NCI-H1092 treated with DMSO at 0.1 percent for 48 hours (cell line): ENCODE measurements at regions not wholly inside any gene's neighbourhood (a gene's known extent, or its start where the extent isn't known, plus 50 kb on each side); places are given as distances from the start of the nearest gene placed in this dataset.
"Not testable (repeated sequence)": the region's sequence is repeated elsewhere in the genome, so short reads cannot be mapped to it uniquely, and the experiment has no call there.

ENCODE experiments used
- DNase-seq: peaks from one replicate; lab custom pipeline; 2025; lab: John Stamatoyannopoulos, UW

DNA sequence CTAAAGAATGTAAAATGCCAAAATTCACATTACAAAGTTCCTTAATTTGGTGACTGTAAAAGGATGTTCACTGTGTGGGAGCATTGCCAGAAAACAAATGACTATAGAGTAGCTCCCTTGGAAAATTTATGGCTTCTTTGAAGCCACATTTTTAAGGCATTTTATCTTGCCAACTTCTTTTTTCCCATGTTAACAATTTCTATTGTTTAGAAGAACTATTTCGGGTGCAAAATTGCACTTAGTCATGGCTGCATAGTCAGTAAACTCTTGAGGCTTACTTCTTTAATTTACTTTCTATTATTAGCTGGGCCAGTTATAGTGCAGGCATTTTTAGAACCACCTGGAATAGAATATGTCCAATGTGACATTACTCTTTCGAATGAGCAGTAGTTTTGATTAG lies 515.3 kb downstream of the JRKL start:
- DNase-seq, result no peak

DNA sequence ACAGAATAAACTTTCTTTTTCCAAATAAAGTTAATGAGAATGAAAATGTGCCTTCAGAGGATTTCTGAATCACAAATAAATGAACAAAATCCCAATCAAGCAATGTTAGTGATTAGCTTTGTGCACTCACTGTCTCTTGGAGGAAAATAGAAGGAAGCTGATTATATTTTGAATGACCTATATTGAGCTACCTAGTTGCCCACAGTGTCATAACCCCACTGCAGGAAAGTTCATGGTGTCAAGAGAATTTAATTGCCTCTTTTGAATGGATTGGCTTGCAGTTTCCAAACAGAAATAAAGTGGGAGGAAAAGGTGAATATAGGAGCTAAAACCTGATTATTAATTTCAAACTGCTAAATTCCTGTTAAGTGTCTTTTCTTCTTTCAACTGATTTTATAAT lies 515.9 kb downstream of the JRKL start:
- DNase-seq, result no peak

DNA sequence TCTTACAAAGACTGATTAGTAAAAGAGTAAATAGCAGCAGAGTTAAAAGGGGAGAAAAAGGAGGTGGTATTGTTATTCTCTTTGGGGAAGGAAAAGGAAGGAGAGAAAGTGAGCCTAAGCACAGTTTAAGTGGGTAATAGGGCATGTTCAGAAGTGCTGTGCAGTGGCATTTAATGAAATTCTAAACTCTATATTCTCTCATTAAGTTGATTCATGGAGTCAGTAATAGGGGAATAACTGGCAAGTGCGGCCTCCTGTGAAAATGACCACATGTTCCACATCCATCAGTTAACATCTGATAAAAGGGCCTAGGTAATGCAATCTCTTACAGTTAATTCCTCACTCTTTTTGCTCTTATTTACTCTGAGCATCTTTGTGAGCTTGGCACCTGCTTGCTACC lies 516.7 kb downstream of the JRKL start:
- DNase-seq, result no peak

DNA sequence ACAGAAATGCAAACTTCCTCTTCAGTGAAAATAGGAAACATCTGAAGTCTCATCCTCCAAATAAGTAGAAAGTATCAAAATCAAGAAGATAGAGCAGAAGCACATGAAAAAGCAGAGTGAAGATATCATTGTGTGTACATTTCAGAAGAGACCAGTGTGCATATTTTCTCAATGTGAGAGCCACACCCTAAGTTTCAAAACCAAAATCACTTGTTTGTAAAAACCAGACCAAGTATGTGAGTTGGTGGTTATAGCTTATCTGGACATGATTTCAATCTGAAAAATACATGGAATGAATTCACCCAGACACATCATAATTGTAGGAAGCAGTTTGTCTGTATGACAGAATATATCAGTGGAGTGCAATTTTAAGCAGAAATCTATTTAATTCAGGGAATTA lies 536.0 kb downstream of the JRKL start:
- DNase-seq, result no peak

DNA sequence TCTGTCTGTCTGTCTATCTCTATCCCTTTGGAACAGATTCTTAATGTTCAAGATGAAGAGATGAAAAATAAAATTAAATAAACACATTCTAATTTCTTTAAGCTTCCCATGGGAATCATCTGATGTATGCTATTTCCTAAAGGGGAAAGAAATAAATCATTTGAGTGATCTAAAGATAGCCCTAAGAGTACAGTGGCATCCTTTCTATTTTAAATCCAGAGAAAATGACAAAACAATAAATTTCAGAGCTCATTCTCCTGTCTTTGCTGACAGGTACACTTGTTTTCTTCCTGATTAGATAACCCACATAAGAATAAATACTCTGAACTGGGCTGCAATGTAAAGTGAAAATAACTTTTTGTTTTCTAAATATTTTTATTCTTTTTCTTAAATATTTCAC lies 550.4 kb downstream of the JRKL start:
- DNase-seq, result no peak

DNA sequence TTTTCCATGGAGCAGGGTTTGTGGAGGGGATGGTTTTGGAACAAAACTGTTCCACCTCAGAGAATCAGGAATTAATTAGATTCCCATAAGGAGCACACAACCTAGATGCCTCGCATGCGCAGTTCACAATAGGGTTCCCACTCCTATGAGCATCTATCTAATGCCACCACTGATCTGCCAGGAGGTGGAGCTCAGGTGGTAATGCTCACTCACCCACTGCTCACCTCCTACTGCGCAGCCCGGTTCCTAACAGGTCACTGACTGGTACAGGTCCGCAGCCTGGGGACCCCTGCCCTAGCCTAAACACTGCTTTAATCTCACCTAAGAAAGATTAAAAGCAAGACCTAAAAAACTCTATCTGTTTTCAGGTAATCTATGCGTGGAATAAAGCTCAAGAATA lies 553.0 kb downstream of the JRKL start:
- no peak for DNase-seq

DNA sequence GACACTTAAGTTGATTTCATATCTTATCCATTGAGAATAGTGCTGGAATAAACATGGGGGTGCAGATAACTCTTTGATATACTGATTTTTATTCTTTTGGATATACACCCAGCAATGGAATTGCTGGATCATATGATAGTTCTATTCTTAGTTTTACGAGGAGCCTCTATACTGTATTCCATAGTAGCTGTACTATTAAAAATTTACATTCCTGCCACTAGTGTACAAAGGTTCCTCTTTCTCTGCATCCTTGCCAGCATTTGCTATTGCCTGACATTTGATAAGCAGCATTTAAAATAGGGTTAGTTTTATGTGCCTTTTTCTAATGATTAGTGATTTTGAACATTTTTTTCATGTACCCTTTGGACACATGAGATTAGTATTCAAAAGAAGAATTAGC lies 554.2 kb downstream of the JRKL start:
- no peak for DNase-seq

DNA sequence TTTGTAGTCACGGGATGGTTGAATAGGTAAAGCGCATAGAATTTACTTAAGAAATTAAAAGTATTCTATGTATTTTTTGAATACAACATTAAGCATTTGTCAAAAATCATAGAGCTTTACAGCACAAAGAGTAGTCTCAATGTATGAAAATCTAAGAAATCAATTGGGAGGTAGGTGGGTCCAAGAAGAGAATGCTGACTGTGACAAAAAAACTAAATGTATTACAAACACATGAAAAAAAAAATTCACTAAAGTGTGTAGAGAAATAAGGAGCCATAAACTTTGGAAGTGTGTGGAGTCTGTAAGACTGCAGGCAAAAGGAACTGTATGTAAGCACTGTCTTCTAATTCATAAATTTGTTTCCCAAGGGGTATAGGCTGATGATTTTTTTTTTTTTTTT lies 558.3 kb downstream of the JRKL start:
- no peak for DNase-seq

DNA sequence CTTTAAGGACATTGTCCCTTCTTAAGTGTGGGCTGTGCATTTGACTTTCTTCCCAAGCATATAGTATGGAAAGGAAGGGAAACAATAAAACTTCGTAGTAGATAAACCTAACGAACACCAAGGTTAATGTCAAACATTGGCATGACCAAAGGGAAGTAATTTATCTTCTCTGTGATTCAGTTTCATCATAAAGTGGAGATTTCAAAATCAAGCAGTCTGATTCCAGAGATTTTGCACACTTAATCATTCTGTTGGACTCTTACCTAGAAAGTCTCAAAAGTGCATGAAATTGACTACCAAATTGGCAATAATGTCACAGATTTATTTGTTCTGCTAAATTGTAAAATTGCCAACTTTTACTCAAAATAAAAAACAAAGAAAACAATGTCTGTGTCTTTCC lies 559.7 kb downstream of the JRKL start:
- DNase-seq, result no peak

DNA sequence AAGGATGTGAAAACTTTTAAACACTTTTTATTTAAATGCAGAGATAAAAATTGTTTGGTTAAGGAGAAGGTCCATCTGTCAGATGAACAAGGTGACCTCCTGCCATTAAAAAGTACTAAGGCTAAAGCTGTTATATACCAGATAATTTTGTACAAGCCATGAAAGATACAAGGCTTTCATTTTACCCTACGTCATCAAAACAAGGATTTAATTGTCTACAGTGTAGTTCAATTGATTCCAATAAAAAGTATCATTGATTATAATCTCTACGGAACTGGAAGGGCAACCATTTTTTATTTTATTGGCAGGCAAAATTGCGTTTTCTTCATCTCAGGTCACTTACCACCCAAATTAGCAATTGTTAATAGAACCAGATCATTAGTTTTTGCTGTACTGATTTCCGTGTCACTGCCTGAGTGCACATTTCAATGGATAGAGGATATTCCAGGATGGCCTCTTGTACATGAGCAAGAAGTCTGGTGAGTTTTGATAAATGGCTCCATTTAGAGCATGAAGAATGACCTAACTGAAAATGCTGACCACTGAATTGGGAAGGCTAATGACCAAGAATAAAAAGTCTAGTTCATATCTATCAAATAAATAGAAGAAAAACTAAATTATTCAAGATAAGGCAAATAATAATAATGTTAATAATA lies 564.9 kb downstream of the JRKL start:
- no peak for DNase-seq

DNA sequence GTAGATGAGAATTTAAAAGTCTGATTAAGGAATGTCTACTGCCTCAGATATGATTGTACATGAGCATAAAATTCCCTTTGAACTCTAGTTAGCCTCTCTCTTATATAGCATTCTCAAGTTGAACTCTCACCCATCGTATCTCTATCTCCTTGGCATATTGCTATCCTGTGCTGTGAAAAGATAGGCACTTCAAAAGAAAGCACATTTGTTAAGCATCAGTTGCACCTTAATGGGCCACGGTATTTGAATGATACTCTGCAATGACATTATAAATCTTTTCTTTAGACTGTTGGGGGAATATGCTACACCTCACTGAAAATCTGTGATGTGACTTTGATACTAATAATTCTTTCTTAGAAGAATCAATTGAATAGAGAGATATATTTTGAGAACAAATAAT lies 570.7 kb downstream of the JRKL start:
- no peak for DNase-seq

DNA sequence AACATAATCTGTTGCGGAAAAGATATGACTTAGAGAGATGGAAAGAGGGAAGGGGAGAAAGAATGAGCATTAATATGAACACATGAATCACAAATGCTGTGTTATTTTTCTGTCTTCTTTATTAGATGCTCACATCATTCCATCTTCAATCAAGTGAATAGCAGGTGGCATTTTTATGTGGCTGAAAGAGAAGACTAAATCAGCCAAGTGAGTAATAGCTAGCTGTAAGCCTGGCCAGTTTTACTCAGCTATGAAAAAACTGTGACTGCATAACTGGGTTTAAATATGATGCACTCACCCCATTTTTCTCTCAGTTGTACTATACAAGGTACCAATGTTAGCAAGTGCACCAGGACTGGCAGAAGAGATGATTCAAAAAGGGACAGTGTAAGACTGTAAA lies 571.1 kb downstream of the JRKL start:
- no peak for DNase-seq

DNA sequence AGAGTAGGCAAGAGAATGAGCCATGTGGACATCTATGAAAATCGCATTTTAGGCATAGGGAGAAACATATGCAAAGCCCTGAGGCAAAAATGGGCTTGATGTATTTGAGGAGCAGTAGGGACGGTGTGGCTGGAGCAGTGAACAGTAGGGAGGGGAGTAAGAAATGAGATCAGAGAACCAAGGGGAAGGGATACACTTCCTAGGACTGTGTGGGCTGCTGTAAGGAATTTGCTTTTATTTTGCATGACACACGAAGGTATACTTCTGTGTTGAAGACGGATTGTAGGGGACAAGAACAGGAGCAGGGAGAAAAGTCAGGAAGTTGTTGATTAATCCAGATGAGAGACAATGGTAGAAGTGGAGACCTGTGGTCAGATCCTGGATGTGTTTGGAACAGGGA lies 572.1 kb downstream of the JRKL start:
- no peak for DNase-seq

DNA sequence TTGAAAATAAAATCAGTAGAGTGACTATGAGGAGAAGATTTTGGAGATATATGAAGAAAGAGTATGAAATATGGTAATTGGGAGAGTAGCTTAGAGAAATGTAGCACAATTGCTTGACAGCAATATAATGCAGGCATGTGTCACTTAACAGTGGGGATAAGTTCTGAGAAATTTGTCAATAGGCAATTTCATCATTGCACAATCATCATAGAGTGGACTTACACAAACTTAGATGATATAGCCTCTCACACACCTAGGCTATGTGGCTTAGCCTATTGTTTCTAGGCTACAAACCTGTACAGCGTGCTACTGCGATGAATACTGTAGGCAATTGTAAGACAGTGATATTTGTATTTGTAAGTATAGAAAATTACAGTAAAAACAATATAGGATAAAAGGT lies 573.6 kb downstream of the JRKL start:
- DNase-seq, result no peak

DNA sequence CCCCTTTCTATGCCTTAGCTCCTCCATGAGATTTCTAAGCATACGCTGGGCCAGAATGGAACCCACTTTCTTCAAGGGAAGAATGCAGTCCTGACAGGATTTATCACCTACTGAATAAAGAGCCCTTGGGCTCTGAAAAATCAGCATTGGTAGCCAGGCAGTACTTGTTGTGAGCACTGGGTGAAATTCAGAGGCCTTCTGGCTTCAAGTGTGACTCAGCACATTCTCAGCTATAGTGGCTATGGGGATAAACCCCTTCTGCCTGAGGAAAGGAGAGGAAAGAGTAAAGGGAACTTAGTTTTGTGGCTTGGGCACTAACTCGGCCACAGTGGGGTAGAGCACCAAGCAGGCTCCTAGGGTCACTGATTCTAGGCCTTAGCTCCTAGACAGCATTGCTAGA lies 574.8 kb downstream of the JRKL start:
- DNase-seq, result no peak

DNA sequence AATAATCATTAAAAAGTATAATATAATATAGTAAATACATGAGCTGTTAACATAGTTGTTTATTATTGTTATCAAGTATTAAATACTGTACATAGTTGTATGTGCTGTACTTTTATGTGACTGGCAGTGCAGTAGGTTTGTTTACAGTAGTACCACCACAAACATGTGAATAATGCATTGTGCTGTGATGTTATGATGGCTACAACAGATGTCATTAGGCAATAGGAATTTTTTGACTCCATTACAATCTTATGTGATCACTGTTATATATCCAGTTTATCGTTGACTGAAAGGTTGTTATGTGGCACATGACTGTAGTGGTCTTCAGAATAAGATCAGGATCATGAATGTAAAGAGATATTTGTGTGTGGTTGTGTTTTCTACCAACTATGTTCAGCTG lies 577.8 kb downstream of the JRKL start:
- DNase-seq, result no peak

DNA sequence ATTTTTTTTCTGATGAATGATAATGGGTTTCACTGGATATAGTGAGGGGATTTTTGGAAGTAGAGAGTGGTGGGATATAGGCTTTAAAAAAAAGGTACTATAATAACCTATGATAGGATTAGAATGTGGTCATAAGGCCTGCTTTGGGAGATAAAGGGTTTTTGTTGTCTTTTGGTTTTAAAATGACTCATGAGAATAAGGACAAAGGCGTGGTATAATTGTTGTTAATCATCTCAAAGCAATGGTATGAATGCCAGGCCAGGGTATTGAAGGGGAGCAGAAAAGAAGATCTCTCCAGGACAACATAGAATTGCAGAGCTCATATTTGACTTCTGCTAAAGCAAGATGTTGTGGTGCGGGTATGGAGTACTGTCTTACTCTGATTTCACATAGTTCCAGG lies 579.4 kb downstream of the JRKL start:
- DNase-seq, result no peak

DNA sequence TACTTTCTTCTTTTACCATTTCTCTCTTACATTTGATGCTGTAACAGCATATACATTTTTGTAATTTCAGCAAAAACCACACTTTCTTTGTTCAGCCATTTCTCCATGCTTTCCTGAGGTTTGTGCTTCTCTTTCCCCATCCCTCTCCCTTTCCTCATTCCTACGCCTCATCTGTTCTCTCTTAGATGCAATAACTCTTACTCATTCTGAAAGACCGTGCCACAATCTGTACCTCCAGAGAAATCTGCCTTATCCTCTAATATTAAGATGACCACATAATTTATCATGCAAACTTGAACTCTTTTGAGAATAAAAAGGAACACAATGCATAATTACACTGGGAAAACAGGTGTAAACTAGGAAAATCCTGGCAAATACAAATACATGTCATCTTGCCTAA lies 588.9 kb downstream of the JRKL start:
- no peak for DNase-seq

DNA sequence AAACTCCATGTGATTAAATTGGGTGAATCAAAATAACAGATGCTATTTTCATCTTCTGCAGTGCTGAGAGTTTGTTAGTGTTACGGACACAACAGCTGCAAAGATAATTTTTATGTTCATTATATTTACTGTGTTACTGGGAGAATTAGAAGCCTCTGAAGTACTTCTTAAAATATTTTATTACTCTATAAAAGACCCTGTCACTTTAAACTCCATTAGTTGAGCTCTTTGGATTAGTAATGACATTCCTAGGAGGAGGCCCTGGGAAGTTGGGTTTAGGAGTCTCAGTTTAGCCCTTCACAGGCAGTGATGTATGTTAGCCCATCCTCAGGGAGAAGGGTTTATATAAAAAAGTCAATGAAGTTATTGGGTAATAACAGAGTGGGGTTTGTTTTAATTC lies 596.7 kb downstream of the JRKL start:
- no peak for DNase-seq

DNA sequence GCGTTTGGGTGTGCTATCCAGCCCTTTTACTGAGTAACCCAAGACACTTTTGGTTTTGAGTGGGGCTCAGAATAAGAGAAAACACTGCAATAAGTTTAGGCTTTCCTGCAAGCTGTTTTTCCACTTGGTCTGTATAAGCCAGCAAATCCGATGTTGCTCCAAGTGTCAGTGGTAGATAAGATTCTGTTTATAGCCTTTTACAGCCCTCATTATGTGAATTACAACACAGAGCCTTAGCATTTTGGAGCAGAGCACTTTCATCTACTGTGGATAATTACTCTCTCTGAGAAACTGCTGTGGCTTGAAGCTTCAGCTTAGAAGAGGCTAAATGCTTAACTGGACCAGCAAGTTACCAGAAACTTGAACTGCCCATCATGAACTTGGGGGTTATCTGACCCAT lies 601.1 kb downstream of the JRKL start:
- no peak for DNase-seq

DNA sequence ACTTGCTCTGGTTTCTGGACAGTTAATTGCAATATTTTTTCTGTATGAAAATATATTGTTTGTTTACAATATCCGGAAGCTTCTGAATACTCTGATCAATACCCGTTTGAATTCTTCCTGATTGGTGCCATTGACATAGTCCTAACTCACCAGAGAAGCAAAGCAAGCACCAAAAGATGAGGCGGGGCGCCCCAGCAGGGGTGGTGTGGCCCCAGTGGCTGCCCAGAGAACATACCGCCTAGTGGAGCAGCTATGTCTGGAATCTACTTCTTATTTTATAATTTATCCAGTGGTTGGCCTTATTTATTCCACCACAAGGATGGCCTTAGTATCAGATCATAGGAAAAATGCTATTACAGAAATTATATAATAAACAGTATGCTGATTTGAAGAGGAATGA lies 610.7 kb downstream of the JRKL start:
- DNase-seq, result no peak

DNA sequence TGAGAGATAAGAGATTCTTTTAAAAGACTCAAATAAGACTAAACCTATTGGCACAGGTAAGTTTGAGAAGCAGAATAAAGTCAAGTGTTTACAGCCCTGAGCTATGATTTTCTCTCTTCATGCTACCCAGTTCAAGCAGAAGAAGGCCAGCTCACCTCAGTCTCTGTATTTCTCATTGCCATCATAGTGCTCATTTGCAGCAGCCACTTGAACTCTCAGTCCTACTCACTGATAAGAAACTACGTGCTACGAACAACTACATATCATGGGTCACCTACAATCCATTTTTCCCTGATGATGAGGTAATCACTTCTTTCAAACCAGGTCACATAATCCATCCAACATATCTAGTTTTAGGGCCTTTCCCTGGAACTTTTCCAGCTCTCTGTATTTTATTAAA lies 617.5 kb downstream of the JRKL start:
- DNase-seq, result no peak

DNA sequence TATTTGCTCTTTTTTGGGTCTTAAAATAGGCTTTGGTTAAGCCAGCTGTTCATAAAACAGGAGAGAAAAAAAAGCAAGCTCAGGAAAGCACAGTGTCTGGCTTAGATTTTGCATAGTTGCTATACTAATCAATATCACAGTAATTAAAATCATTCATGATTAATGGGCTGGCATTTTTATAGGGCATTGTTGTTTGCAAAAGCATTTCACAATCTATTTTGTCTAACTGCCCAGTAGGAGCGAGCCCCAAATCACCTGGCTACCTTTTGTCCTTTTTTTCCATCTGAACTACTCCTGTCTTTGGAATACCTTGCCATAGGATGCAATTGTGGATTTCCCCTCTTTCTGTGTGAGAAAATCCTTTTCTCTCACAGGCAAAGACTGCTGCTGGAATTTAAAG lies 619.8 kb downstream of the JRKL start:
- DNase-seq, result no peak

DNA sequence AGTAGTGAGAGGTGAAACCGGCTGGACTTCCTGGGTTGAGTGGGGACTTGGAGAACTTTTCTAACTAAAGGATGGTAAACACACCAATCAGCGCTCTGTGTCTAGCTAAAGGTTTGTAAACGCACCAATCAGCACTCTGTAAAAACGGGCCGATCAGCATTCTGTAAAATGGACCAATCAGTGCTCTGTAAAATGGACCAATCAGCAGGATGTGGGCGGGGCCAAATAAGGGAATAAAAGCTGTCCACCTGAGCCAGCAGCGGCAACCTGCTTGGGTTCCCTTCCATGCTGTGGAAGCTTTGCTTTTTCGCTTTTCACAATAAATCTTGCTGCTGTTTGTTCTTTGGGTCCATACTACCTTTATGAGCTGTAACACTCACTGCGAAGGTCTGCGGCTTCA lies 621.2 kb downstream of the JRKL start:
- DNase-seq, result not testable (repeated sequence)

DNA sequence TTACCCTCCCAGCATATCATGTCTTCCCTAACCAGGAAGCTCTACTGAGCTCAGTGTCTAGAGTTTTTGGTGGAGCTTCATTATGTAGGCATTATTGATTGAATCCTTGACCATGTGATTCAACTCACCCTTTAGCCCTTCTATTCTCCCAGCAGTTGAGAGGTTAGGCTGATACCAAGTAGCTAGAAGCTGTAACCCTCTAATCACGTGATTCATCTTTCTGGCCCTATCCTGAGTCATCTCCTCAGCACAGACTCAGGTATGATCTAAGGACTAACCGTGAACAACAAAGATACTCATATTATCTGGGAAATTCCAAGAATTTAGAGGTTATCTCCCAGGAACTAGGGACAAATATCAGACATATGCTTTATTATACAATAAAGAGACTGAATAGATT lies 625.5 kb downstream of the JRKL start:
- DNase-seq, result no peak
